Testis (tissue), 2 donors: ENCODE measurements at regions not wholly inside any gene's neighbourhood (a gene's known extent, or its start where the extent isn't known, plus 50 kb on each side); places are given as distances from the start of the nearest gene placed in this dataset.

ENCODE experiments used
- POLR2A ChIP-seq: fragments of 450-650 bp; IDR thresholded peaks from one replicate; pipeline ENCODE4 v1.6.1; 2017; ENCODE audit warnings: antibody characterized with exemption, mild to moderate bottlenecking, moderate library complexity
- TF ChIP-seq, protein P1 (sequence below), 3 experiments: fragments of 450-650 bp in 2 of 3; fragments of 200-600 bp in 1 of 3; sonication (generic) in 1 of 3; IDR thresholded peaks; one replicate each; pipeline ENCODE4 v1.5.1; 2016 to 2019; ENCODE audit warnings: antibody characterized with exemption in 3 of 3, mild to moderate bottlenecking in 2 of 3, moderate library complexity in 1 of 3

- TF ChIP-seq, protein P1, sequence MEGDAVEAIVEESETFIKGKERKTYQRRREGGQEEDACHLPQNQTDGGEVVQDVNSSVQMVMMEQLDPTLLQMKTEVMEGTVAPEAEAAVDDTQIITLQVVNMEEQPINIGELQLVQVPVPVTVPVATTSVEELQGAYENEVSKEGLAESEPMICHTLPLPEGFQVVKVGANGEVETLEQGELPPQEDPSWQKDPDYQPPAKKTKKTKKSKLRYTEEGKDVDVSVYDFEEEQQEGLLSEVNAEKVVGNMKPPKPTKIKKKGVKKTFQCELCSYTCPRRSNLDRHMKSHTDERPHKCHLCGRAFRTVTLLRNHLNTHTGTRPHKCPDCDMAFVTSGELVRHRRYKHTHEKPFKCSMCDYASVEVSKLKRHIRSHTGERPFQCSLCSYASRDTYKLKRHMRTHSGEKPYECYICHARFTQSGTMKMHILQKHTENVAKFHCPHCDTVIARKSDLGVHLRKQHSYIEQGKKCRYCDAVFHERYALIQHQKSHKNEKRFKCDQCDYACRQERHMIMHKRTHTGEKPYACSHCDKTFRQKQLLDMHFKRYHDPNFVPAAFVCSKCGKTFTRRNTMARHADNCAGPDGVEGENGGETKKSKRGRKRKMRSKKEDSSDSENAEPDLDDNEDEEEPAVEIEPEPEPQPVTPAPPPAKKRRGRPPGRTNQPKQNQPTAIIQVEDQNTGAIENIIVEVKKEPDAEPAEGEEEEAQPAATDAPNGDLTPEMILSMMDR (IDR thresholded peaks at IDR 0.05), result no peak
- no peak for TF ChIP-seq POLR2A
Measured at GRCh38 chr17:14595656-14596055, 294.8 kb downstream of the HS3ST3B1 start.
